GM19043 (cell line): ENCODE measurements at regions not wholly inside any gene's neighbourhood (a gene's known extent, or its start where the extent isn't known, plus 50 kb on each side); places are given as distances from the start of the nearest gene placed in this dataset.
"Not testable (repeated sequence)": the region's sequence is repeated elsewhere in the genome, so short reads cannot be mapped to it uniquely, and the experiment has no call there.

Experiments used
- ATAC-seq: cut with Tn5 transposase; IDR thresholded peaks from one replicate; pipeline ENCODE4 v1.9.1; 2021; ENCODE audit warnings: low read depth; ENCODE audit not compliant: unreplicated experiment

- not testable (repeated sequence) for ATAC-seq
Observed at GRCh38 chr6:104446101-104447080, 413.3 kb downstream of the HACE1 start.

GRCh38 chr6:104434519-104434918 lies 425.2 kb downstream of the HACE1 start:
- ATAC-seq: no peak

- no peak for ATAC-seq
Observed at GRCh38 chr6:104431096-104431495, 428.6 kb downstream of the HACE1 start.

GRCh38 chr6:104428184-104428583 lies 431.5 kb downstream of the HACE1 start:
- ATAC-seq: no peak

- no peak for ATAC-seq
Observed at GRCh38 chr6:104423691-104424090, 436.0 kb downstream of the HACE1 start.

- ATAC-seq: no peak
Observed at GRCh38 chr6:104421650-104422049, 438.1 kb downstream of the HACE1 start.

GRCh38 chr6:104418839-104419238 lies 440.9 kb downstream of the HACE1 start:
- no peak for ATAC-seq

GRCh38 chr6:104418125-104418524 lies 441.6 kb downstream of the HACE1 start:
- no peak for ATAC-seq

GRCh38 chr6:104414723-104415122 lies 445.0 kb downstream of the HACE1 start:
- ATAC-seq: no peak

- no peak for ATAC-seq
Observed at GRCh38 chr6:104413767-104414166, 446.0 kb downstream of the HACE1 start.

- no peak for ATAC-seq
Observed at GRCh38 chr6:104411302-104411701, 448.4 kb downstream of the HACE1 start.

- no peak for ATAC-seq
Observed at GRCh38 chr6:104409913-104410312, 449.8 kb downstream of the HACE1 start.

- ATAC-seq: no peak
Observed at GRCh38 chr6:104407957-104408356, 451.8 kb downstream of the HACE1 start.

GRCh38 chr6:104404377-104404776 lies 455.3 kb downstream of the HACE1 start:
- no peak for ATAC-seq

GRCh38 chr6:104402572-104402971 lies 457.1 kb downstream of the HACE1 start:
- ATAC-seq: no peak

- ATAC-seq: no peak
Observed at GRCh38 chr6:104401926-104402325, 457.8 kb downstream of the HACE1 start.

- ATAC-seq: no peak
Observed at GRCh38 chr6:104400844-104401243, 458.9 kb downstream of the HACE1 start.

- ATAC-seq: no peak
Observed at GRCh38 chr6:104396077-104396476, 463.6 kb downstream of the HACE1 start.

GRCh38 chr6:104381907-104382306 lies 477.8 kb downstream of the HACE1 start:
- no peak for ATAC-seq

- no peak for ATAC-seq
Observed at GRCh38 chr6:104365451-104366234, 494.1 kb downstream of the HACE1 start.

- no peak for ATAC-seq
Observed at GRCh38 chr6:104357928-104358327, 501.8 kb downstream of the HACE1 start.
